ENCODE measurements at regions not wholly inside any gene's neighbourhood (a gene's known extent, or its start where the extent isn't known, plus 50 kb on each side); places are given as distances from the start of the nearest gene placed in this dataset.

GRCh38 chr3:145900056-145900829, 260.7 kb downstream of the PLOD2 start:
- TF ChIP-seq CTCF (conservative IDR thresholded peaks at IDR 0.05) = no peak
- no peak for TF ChIP-seq EZH2 (IDR thresholded peaks at IDR 0.05; ENCODE audit: low read depth)

Data from PC-9 (cell line).